Keratinocyte (primary cell): ENCODE measurements at regions not wholly inside any gene's neighbourhood (a gene's known extent, or its start where the extent isn't known, plus 50 kb on each side); places are given as distances from the start of the nearest gene placed in this dataset.

Experiments
- DNase-seq: peaks from one replicate; pipeline ENCODE4 v3.0.0-alpha.2; 2011; ENCODE audit warnings: low read depth, missing footprints, low spot score
- FAIRE-seq: peaks from 2 replicates; lab custom pipeline; 2011; peaks lifted over from hg19 to GRCh38; lab: Jason Lieb, UNC
- H2AFZ ChIP-seq: 2 replicates; pipeline ENCODE4 v1.6.0; 2012; ENCODE audit warnings: low read length, control low read depth, inconsistent platforms; ENCODE audit not compliant: control insufficient read depth
- H3K27ac ChIP-seq: 2 replicates; pipeline ENCODE4 v1.5.1; 2011; ENCODE audit warnings: low read length; ENCODE audit not compliant: control insufficient read depth, insufficient read depth
- H3K27me3 ChIP-seq: 3 replicates; pipeline ENCODE4 v1.6.0; 2011; ENCODE audit warnings: low read length; ENCODE audit not compliant: control insufficient read depth, insufficient read depth; ENCODE audit errors: extremely low read depth
- H3K36me3 ChIP-seq, 2 experiments: 2 replicates in 1 of 2; 3 replicates in 1 of 2; pipeline ENCODE4 v1.5.1; 2011; ENCODE audit warnings: low read length in 2 of 2, mild to moderate bottlenecking in 1 of 2; ENCODE audit not compliant: control insufficient read depth in 2 of 2, insufficient read depth in 2 of 2; ENCODE audit errors: extremely low read depth in 1 of 2
- H3K4me1 ChIP-seq: 3 replicates; pipeline ENCODE4 v1.5.1; 2011; ENCODE audit warnings: low read length; ENCODE audit not compliant: control insufficient read depth, insufficient read depth; ENCODE audit errors: extremely low read depth
- H3K4me2 ChIP-seq: 3 replicates; pipeline ENCODE4 v1.6.0; 2011; ENCODE audit warnings: low read depth, low read length; ENCODE audit not compliant: control insufficient read depth, insufficient read depth; ENCODE audit errors: extremely low read depth
- H3K4me3 ChIP-seq, 3 experiments: fragments of 200-600 bp in 1 of 3; sonication (generic) in 1 of 3; 2 replicates in 2 of 3; 3 replicates in 1 of 3; pipeline ENCODE4 v1.5.1; 2011 to 2016; ENCODE audit warnings: low read length in 3 of 3, mild to moderate bottlenecking in 3 of 3, control low read depth in 2 of 3, inconsistent platforms in 1 of 3, low read depth in 1 of 3, mixed read lengths in 1 of 3, mixed run types in 1 of 3, moderate library complexity in 1 of 3; ENCODE audit not compliant: control insufficient read depth in 2 of 3, insufficient read depth in 2 of 3; ENCODE audit errors: extremely low read depth in 1 of 3
- H3K79me2 ChIP-seq: 2 replicates; pipeline ENCODE4 v1.6.0; 2012; ENCODE audit warnings: low read length; ENCODE audit not compliant: control insufficient read depth, insufficient read depth
- H3K9ac ChIP-seq: 3 replicates; pipeline ENCODE4 v1.6.0; 2011; ENCODE audit warnings: low read length; ENCODE audit not compliant: control insufficient read depth, insufficient read depth; ENCODE audit errors: extremely low read depth
- H3K9me1 ChIP-seq: 3 replicates; pipeline ENCODE4 v1.6.0; 2011; ENCODE audit warnings: low read length; ENCODE audit not compliant: control insufficient read depth, insufficient read depth; ENCODE audit errors: extremely low read depth
- H3K9me3 ChIP-seq: 2 replicates; pipeline ENCODE4 v1.5.1; 2012; ENCODE audit warnings: low read depth, low read length; ENCODE audit not compliant: control insufficient read depth
- H4K20me1 ChIP-seq: 3 replicates; pipeline ENCODE4 v1.6.0; 2011; ENCODE audit warnings: low read length; ENCODE audit not compliant: control insufficient read depth, insufficient read depth; ENCODE audit errors: extremely low read depth
- EZH2 ChIP-seq: IDR thresholded peaks from one replicate; pipeline ENCODE4 v1.6.1; 2012; ENCODE audit warnings: inconsistent platforms, mild to moderate bottlenecking, low read length, moderate library complexity
- dilution Hi-C: fragments of 300-500 bp; cut with MboI; formaldehyde crosslinking; loops from one replicate; pipeline ENCODE4 v1.7.0; 2020; ENCODE audit warnings: low sequenced_read_pairs; ENCODE audit not compliant: extremely low pct_ligation_motif_present
- TF ChIP-seq, protein P1 (sequence below), 3 experiments: IDR thresholded peaks in 1 of 3; conservative IDR thresholded peaks in 1 of 3; optimal IDR thresholded peaks in 1 of 3; 2 replicates in 2 of 3; 3 replicates in 1 of 3; pipeline versions ENCODE3 to v1.5.1; 2011; ENCODE audit warnings: low read length in 3 of 3, mild to moderate bottlenecking in 3 of 3, moderate library complexity in 2 of 3, control low read depth in 1 of 3, inconsistent platforms in 1 of 3; ENCODE audit not compliant: insufficient read depth in 2 of 3; ENCODE audit errors: extremely low read depth in 1 of 3

DNA sequence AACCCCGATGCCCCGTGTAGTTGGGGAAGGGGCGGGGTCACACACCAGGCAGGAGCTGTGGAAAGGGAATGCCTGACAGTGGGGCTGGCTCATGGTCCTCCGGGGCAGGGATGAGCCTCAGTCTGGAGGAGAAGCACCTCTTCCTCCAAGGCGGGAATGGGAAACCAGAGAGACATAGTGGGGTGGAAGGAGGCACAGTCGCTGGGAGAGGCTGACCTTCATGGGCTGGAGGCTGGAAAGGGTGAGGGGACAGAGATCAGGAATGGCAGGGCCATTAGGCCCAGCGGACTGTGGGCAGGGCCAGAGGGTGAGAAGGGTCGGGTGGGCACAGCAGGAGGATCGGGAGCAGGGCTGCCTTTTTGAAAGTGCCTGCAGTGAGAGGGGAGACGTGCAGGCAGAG lies 65.8 kb upstream of the LINGO1 start:
- dilution Hi-C loops: no loop called here
- H3K9ac ChIP-seq: no peak overlapping the region
- no peaks in the 10 kb centered on the region for H3K9me3 ChIP-seq
- H3K79me2 ChIP-seq: no peaks in the 10 kb centered on the region
- FAIRE-seq (no peak), DNase-seq (no peak)
- no peaks in the 10 kb centered on the region for H3K9me1 ChIP-seq
- H4K20me1 ChIP-seq: no peaks in the 10 kb centered on the region
- TF ChIP-seq, protein P1, sequence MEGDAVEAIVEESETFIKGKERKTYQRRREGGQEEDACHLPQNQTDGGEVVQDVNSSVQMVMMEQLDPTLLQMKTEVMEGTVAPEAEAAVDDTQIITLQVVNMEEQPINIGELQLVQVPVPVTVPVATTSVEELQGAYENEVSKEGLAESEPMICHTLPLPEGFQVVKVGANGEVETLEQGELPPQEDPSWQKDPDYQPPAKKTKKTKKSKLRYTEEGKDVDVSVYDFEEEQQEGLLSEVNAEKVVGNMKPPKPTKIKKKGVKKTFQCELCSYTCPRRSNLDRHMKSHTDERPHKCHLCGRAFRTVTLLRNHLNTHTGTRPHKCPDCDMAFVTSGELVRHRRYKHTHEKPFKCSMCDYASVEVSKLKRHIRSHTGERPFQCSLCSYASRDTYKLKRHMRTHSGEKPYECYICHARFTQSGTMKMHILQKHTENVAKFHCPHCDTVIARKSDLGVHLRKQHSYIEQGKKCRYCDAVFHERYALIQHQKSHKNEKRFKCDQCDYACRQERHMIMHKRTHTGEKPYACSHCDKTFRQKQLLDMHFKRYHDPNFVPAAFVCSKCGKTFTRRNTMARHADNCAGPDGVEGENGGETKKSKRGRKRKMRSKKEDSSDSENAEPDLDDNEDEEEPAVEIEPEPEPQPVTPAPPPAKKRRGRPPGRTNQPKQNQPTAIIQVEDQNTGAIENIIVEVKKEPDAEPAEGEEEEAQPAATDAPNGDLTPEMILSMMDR (optimal IDR thresholded peaks at IDR 0.05 in 1 of 3, IDR thresholded peaks at IDR 0.05 in 1 of 3, conservative IDR thresholded peaks at IDR 0.05 in 1 of 3; ENCODE audit: extremely low read depth in 1 of 3, insufficient read depth in 2 of 3, low read length in 3 of 3): no peak
- TF ChIP-seq EZH2: no peak
- peaks cover 17% of the 10 kb centered on the region for H3K27me3 ChIP-seq
- no peak overlapping the region for H2AFZ ChIP-seq
- no peak overlapping the region for H3K27ac ChIP-seq
- no peaks in the 10 kb centered on the region for H3K36me3 ChIP-seq
- no peak overlapping the region for H3K4me2 ChIP-seq
- no peak overlapping the region for H3K4me3 ChIP-seq
- no peaks in the 10 kb centered on the region for H3K4me1 ChIP-seq

DNA sequence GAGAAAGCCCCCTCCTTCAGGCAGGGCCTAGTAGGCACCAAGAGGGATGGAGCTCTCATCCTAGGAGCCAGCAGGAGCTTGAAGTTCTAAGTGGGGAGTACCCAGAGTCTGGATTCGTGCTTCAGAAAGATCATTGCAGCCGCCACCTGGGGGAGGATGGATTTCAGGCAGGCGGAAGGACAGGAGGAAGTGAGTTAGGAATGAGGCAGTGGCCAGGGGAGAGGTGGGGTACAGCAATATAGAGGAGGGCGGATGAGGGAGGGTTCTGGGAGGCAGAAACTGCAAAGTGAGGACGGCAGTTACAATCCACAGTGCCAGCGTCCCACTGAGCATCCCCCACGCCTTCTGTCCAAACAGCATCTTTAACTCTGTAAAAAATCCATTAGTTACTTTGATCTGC lies 65.2 kb upstream of the LINGO1 start:
- Histone ChIP-seq H3K9ac (no peak overlapping the region), H3K4me2 (no peak overlapping the region), H3K27ac (no peak overlapping the region), H2AFZ (no peak overlapping the region), H4K20me1 (no peaks in the 10 kb centered on the region), H3K9me1 (no peaks in the 10 kb centered on the region), H3K4me3 (no peak overlapping the region), H3K27me3 (peaks cover 17% of the 10 kb centered on the region), H3K79me2 (no peaks in the 10 kb centered on the region), H3K4me1 (no peaks in the 10 kb centered on the region), H3K9me3 (no peaks in the 10 kb centered on the region), H3K36me3 (no peaks in the 10 kb centered on the region)
- FAIRE-seq (no peak), DNase-seq (no peak)
- dilution Hi-C loops: no loop called here
- TF ChIP-seq, protein P1 (optimal IDR thresholded peaks at IDR 0.05 in 1 of 3, IDR thresholded peaks at IDR 0.05 in 1 of 3, conservative IDR thresholded peaks at IDR 0.05 in 1 of 3; ENCODE audit: extremely low read depth in 1 of 3, insufficient read depth in 2 of 3, low read length in 3 of 3): no peak
- TF ChIP-seq EZH2: no peak
